ENCODE measurements at regions not wholly inside any gene's neighbourhood (a gene's known extent, or its start where the extent isn't known, plus 50 kb on each side); places are given as distances from the start of the nearest gene placed in this dataset.

DNA sequence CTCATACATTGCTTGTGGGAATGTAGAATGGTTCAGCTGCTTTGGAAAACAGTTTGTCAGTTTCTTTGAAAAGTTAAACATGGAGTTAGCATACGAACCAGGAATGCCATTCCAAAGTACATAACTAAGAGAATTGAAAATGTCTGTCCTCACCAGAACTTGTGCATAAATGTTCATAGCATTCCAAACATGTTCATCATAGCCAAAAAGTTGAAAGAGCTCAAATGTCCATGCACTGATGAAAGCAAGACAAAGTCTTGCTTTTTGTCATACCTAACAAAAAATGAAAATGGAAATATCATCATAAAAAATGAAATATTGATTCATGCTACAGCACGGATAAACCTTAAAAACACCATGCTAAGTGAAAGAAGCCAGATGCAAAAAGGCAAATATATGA lies 408.8 kb upstream of the UBE2E3 start:
- in situ Hi-C loops (cut with MboI; ENCODE audit: low sequenced_read_pairs, unreplicated experiment), result no loop called here
- TF ChIP-seq, protein P1, sequence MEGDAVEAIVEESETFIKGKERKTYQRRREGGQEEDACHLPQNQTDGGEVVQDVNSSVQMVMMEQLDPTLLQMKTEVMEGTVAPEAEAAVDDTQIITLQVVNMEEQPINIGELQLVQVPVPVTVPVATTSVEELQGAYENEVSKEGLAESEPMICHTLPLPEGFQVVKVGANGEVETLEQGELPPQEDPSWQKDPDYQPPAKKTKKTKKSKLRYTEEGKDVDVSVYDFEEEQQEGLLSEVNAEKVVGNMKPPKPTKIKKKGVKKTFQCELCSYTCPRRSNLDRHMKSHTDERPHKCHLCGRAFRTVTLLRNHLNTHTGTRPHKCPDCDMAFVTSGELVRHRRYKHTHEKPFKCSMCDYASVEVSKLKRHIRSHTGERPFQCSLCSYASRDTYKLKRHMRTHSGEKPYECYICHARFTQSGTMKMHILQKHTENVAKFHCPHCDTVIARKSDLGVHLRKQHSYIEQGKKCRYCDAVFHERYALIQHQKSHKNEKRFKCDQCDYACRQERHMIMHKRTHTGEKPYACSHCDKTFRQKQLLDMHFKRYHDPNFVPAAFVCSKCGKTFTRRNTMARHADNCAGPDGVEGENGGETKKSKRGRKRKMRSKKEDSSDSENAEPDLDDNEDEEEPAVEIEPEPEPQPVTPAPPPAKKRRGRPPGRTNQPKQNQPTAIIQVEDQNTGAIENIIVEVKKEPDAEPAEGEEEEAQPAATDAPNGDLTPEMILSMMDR (IDR thresholded peaks at IDR 0.05; ENCODE audit: borderline replicate concordance, control extremely low read depth, extremely low read depth, insufficient read depth, missing control alignments), result no peak
- no peak for DNase-seq (ENCODE audit: low spot score)

DNA sequence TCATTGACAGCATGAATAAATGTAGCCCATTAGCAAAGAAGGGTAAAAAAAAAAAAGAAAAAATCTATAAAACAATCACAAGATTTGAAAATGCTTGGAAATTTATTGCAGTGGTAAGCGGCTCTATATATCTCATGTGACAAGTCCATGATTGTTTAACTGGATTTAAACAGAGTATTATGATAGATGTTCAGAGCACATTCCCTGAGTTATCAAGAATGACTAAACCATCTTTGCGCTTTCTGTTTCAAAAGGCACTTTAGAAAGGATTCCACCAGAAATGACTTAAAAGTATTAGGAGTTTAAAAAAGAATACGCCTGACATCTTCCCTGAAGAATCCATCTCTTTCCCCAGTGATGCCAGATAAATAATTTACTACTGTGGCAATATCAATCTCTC lies 409.5 kb upstream of the UBE2E3 start:
- no peak for DNase-seq (ENCODE audit: low spot score)
- TF ChIP-seq, protein P1 (IDR thresholded peaks at IDR 0.05; ENCODE audit: borderline replicate concordance, control extremely low read depth, extremely low read depth, insufficient read depth, missing control alignments), result no peak
- in situ Hi-C loops (cut with MboI; ENCODE audit: low sequenced_read_pairs, unreplicated experiment), result no loop called here

DNA sequence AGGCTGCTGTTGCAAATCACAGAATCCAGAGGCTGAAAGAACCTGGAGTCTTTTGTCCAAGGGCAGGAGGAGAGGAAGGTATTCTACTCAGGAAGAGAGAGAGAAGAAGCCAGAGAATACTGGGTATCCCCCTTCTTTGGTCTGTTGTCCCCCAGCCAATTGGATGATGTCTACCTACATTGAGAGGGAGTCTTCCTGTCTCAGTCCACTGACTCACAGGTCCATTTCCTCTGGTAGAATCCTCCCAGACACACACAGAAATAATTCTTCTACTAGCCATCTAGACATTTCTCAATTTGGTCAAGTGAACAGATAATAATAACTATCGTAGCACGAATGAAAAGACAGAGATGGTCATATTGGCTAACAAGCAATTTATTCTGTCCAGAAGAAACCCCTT lies 416.4 kb upstream of the UBE2E3 start:
- in situ Hi-C loops (cut with MboI; ENCODE audit: low sequenced_read_pairs, unreplicated experiment), result no loop called here
- TF ChIP-seq, protein P1 (IDR thresholded peaks at IDR 0.05; ENCODE audit: borderline replicate concordance, control extremely low read depth, extremely low read depth, insufficient read depth, missing control alignments), result no peak
- DNase-seq (ENCODE audit: low spot score), result no peak

DNA sequence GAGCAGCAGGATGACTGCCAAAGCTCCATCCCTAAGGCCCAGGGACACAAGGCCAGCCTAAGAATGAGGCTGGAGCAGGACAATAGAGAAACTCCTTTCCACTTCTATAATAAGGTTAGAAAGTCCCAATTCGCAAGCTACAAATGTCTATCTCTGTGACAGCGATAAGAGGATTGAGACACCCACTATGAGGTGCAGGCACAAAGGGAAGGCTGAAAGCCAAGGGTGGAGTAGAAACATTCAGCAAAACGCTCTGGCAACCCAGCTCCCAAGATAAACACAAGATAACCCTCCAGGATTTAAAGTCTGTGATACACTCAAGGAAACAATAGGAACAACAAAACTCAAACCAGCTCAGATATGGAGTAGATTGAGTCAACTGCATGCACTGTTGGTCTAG lies 418.0 kb upstream of the UBE2E3 start:
- no peak for DNase-seq (ENCODE audit: low spot score)
- in situ Hi-C loops (cut with MboI; ENCODE audit: low sequenced_read_pairs, unreplicated experiment), result no loop called here
- TF ChIP-seq, protein P1 (IDR thresholded peaks at IDR 0.05; ENCODE audit: borderline replicate concordance, control extremely low read depth, extremely low read depth, insufficient read depth, missing control alignments), result no peak

DNA sequence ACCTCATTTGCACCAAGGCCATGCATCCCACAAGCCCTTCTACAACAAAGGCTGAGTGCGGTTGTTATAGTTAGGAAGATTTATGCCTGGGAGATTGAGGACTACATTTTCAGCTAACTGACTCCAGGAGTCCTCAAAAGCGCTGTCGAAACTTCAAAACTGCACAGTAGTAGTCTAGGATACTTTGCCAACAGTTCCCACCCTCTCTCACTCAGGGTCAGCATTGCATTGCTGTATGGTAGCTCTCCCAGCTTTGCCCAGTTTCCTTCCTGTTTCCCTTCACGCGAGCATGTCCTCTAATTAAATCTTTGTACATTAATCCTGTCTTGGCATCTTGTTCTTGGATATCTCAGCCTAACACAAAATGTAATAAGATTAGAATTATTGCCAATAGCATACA lies 420.6 kb upstream of the UBE2E3 start:
- no peak for DNase-seq (ENCODE audit: low spot score)
- in situ Hi-C loops (cut with MboI; ENCODE audit: low sequenced_read_pairs, unreplicated experiment), result no loop called here
- TF ChIP-seq, protein P1 (IDR thresholded peaks at IDR 0.05; ENCODE audit: borderline replicate concordance, control extremely low read depth, extremely low read depth, insufficient read depth, missing control alignments), result no peak

DNA sequence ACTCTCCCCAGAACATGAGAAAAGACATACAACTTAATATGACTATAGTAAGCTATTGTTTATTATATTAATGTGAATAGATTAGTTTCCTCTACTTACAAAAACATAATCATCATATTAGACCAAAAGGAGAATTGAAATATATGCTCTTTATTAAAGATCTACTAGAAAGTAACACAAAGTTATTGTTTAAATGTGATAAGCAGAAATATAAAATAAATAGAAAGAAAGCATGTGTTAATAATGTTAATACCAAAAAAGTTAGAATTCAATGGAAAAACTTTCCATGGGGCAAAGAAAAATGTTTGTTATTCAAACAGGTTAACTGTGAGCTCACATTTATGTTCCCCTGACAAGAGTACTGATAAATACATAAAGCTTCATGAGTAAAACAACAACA lies 421.4 kb upstream of the UBE2E3 start:
- DNase-seq (ENCODE audit: low spot score), result no peak
- in situ Hi-C loops (cut with MboI; ENCODE audit: low sequenced_read_pairs, unreplicated experiment), result no loop called here
- TF ChIP-seq, protein P1 (IDR thresholded peaks at IDR 0.05; ENCODE audit: borderline replicate concordance, control extremely low read depth, extremely low read depth, insufficient read depth, missing control alignments), result no peak

Data from GM13976 (cell line).